B cell (primary cell): ENCODE measurements at regions not wholly inside any gene's neighbourhood (a gene's known extent, or its start where the extent isn't known, plus 50 kb on each side); places are given as distances from the start of the nearest gene placed in this dataset.

Experiments used
- ATAC-seq: fragments of 200-7000 bp; cut with Tn5 transposase; one replicate; pipeline ENCODE4 v1.10.0; 2021; ENCODE audit warnings: low read depth, mild to moderate bottlenecking, moderate number of reproducible peaks, moderate library complexity
- CTCF ChIA-PET: fragments of 350-600 bp; sonication (Branson Sonifier 250); formaldehyde crosslinking; loops from one replicate; lab custom pipeline; 2021; ENCODE audit warnings: antibody characterized with exemption, inconsistent platforms; lab: Charles Lee
- POLR2A ChIA-PET: fragments of 350-600 bp; sonication (Branson Sonifier 250); formaldehyde crosslinking; loops from one replicate; lab custom pipeline; 2021; ENCODE audit warnings: antibody characterized with exemption; lab: Charles Lee
- DNase-seq: peaks from one replicate; pipeline ENCODE4 v3.0.0; 2013
- H2AFZ ChIP-seq: 2 replicates; pipeline ENCODE4 v1.6.1; 2012; ENCODE audit warnings: mild to moderate bottlenecking, low read depth, low read length; ENCODE audit not compliant: insufficient read depth, poor library complexity, severe bottlenecking
- H3K27ac ChIP-seq, 2 donors: 1 replicate in 1 of 2; 2 replicates in 1 of 2; pipeline ENCODE4 v1.5.1; 2012 to 2013; ENCODE audit warnings: low read length in 2 of 2, mild to moderate bottlenecking in 2 of 2, moderate library complexity in 1 of 2
- H3K27me3 ChIP-seq, 4 experiments: fragments of 200-600 bp in 1 of 4; sonication (generic) in 1 of 4; replicated peaks in 1 of 4; 1 replicate in 2 of 4; 2 replicates in 2 of 4; pipeline versions ENCODE4 v1.6.1 to v1.7.0; 2013 to 2016; ENCODE audit warnings: low read length in 3 of 4, mild to moderate bottlenecking in 2 of 4, mixed read lengths in 1 of 4, moderate library complexity in 1 of 4; ENCODE audit not compliant: insufficient read depth in 4 of 4, control insufficient read depth in 3 of 4; ENCODE audit errors: control extremely low read depth in 1 of 4
- H3K36me3 ChIP-seq, 2 experiments: replicated peaks in 1 of 2; 1 replicate in 1 of 2; 2 replicates in 1 of 2; pipeline versions ENCODE4 v1.6.1 to v1.7.1; 2013; ENCODE audit warnings: low read length in 1 of 2; ENCODE audit not compliant: insufficient read depth in 2 of 2, control insufficient read depth in 1 of 2; ENCODE audit errors: control extremely low read depth in 1 of 2, extremely low read depth in 1 of 2
- H3K4me1 ChIP-seq, 2 donors: fragments of 200-600 bp in 1 of 2; sonication (generic) in 1 of 2; 1 replicate in 1 of 2; 2 replicates in 1 of 2; pipeline versions ENCODE4 v1.5.1 to v1.6.1; 2013 to 2017; ENCODE audit warnings: low read length in 2 of 2; ENCODE audit not compliant: control insufficient read depth in 2 of 2, insufficient read depth in 2 of 2
- H3K4me2 ChIP-seq: replicated peaks from 2 replicates; pipeline ENCODE3; 2012; ENCODE audit warnings: mild to moderate bottlenecking, low read depth, low read length; ENCODE audit not compliant: poor library complexity, severe bottlenecking
- H3K4me3 ChIP-seq, 5 experiments: fragments of 200-600 bp in 1 of 5; sonication (generic) in 1 of 5; 1 replicate in 3 of 5; 2 replicates in 2 of 5; pipeline versions ENCODE4 v1.5.1 to v1.7.0; 2011 to 2016; ENCODE audit warnings: low read length in 4 of 5, mild to moderate bottlenecking in 4 of 5, low read depth in 2 of 5, control low read depth in 1 of 5, moderate library complexity in 1 of 5; ENCODE audit not compliant: insufficient read depth in 1 of 5; ENCODE audit errors: control extremely low read depth in 1 of 5, extremely low read depth in 1 of 5
- H3K79me2 ChIP-seq: fragments of 200-600 bp; sonication (generic); one replicate; pipeline ENCODE4 v1.6.0; 2016; ENCODE audit warnings: low read length; ENCODE audit not compliant: control insufficient read depth, insufficient read depth
- H3K9ac ChIP-seq: fragments of 200-600 bp; sonication (generic); 2 replicates; pipeline ENCODE4 v1.6.1; 2017; ENCODE audit warnings: mild to moderate bottlenecking, low read length, moderate library complexity
- H3K9me3 ChIP-seq, 3 donors: one replicate each; pipeline versions ENCODE4 v1.6.1 to v1.7.1; 2013; ENCODE audit warnings: low read length in 2 of 3; ENCODE audit not compliant: control insufficient read depth in 2 of 3, insufficient read depth in 1 of 3; ENCODE audit errors: control extremely low read depth in 1 of 3
- H4K20me1 ChIP-seq: 2 replicates; pipeline ENCODE4 v1.6.0; 2012; ENCODE audit warnings: mild to moderate bottlenecking, low read length; ENCODE audit not compliant: insufficient read depth, control insufficient read depth, poor library complexity, severe bottlenecking
- H3K27ac Mint-ChIP-seq: one replicate; pipeline ENCODE4 v1.8.0; 2021; ENCODE audit warnings: mixed read lengths
- H3K27me3 Mint-ChIP-seq: one replicate; pipeline ENCODE4 v1.8.0; 2021; ENCODE audit warnings: mixed read lengths
- H3K4me1 Mint-ChIP-seq: one replicate; pipeline ENCODE4 v1.8.0; 2021; ENCODE audit warnings: mixed read lengths
- H3K4me3 Mint-ChIP-seq: one replicate; pipeline ENCODE4 v1.8.0; 2021; ENCODE audit warnings: mixed read lengths
- H3K9me3 Mint-ChIP-seq: one replicate; pipeline ENCODE4 v1.8.0; 2022; ENCODE audit warnings: mixed read lengths; ENCODE audit not compliant: insufficient read depth
- EZH2 ChIP-seq: IDR thresholded peaks from 2 replicates; pipeline ENCODE4 v1.6.1; 2012; ENCODE audit warnings: borderline replicate concordance, low read depth, mild to moderate bottlenecking, moderate library complexity, low read length; ENCODE audit not compliant: insufficient read depth, poor library complexity, severe bottlenecking
- WGBS: methylation state at CpG from one replicate; pipeline ENCODE4 v1.1.5; 2013; ENCODE audit warnings: missing lambda C conversion rate; ENCODE audit not compliant: insufficient coverage; 5-methylcytosine and 5-hydroxymethylcytosine counted together
- intact Hi-C: fragments of 100-400 bp; cut with micrococcal nuclease; formaldehyde crosslinking; loops from one replicate; pipeline ENCODE4 v1.10.0; 2022
- TF ChIP-seq, protein P1 (sequence below): fragments of 200-600 bp; IDR thresholded peaks from one replicate; pipeline ENCODE4 v1.8.0; 2022; ENCODE audit warnings: antibody characterized with exemption, mild to moderate bottlenecking

DNA sequence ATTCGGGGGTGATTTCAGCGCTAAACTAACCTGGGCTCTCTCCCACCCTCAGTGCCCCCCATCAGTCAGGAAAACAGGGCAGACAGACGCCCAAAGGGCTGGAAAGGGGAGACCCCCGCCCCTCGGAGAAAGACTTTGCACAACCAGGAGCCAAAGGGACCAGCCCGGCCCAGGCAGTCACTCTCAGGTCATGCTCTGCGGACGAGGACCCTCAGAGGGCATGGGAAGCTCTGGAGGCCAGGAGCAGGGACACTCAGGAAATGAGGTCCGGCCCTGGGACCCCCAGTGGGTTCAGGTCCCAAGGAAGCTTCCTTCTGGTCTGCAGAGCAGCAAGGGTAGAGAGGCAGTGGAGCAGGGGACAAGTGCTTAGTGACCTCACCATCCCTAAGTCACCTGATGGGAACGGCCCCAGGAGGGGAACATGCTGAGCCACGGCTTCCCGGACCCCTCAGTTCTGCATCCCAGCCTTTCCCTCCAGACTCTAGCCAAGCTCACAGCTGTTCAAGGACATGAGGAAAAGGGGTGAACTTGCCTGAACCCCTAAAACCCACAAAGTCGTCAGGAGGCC is 88.0 kb upstream of the GPC1 start:
- H3K27me3 ChIP-seq, result no peaks in the 10 kb centered on the region
- intact Hi-C loops, result no loop called here

DNA sequence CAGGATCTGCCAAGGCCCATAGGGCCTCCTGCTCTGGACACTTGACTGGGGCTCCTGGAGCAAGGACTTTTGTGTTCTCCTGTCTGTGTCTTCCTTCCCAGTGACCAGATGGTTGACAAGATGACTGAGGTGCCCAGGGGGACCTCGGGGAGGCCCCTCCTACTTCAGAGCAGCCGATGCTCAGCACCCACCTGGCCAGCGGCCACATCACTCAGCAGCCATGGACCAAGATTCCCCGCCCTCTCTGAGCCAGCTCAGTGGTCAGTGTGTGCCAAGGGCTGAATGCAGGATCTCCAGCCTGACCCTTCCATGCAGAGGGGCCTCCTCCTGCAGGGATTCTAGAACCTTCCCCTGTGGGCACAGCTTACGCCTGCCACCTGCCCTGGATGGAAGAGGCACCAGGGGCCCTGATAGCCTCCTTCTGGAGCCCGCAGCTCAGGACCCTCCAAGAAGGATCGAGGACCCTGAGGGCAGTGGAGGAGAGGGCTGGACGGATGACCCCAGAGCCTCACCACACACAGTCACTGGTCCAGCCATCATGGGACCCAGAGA is 87.4 kb upstream of the GPC1 start:
- WGBS, result 84% methylated on average over 6 of the region's 8 CpGs
- ATAC-seq, result no peak
- ChIA-PET CTCF (no interaction called here), POLR2A (no interaction called here)
- DNase-seq, result no peak
- Histone ChIP-seq H3K9ac (no peak overlapping the region), H3K4me3 (no peak overlapping the region), H3K9me3 (peaks cover 0 to 6% (median 0%) of the 10 kb centered on the region in 3 donors), H3K4me2 (no peak overlapping the region), H4K20me1 (no peaks in the 10 kb centered on the region), H3K36me3 (no peaks in the 10 kb centered on the region), H3K4me1 (no peaks in the 10 kb centered on the region), H3K27ac (no peak overlapping the region), H2AFZ (no peak overlapping the region), H3K79me2 (no peaks in the 10 kb centered on the region), H3K27me3 (no peaks in the 10 kb centered on the region)
- no peaks in the 10 kb centered on the region for H3K4me1 Mint-ChIP-seq
- intact Hi-C loops, result no loop called here
- H3K27me3 Mint-ChIP-seq, result peaks cover 6% of the 10 kb centered on the region
- no peak overlapping the region for H3K4me3 Mint-ChIP-seq
- no peaks in the 10 kb centered on the region for H3K9me3 Mint-ChIP-seq
- TF ChIP-seq, protein P1, sequence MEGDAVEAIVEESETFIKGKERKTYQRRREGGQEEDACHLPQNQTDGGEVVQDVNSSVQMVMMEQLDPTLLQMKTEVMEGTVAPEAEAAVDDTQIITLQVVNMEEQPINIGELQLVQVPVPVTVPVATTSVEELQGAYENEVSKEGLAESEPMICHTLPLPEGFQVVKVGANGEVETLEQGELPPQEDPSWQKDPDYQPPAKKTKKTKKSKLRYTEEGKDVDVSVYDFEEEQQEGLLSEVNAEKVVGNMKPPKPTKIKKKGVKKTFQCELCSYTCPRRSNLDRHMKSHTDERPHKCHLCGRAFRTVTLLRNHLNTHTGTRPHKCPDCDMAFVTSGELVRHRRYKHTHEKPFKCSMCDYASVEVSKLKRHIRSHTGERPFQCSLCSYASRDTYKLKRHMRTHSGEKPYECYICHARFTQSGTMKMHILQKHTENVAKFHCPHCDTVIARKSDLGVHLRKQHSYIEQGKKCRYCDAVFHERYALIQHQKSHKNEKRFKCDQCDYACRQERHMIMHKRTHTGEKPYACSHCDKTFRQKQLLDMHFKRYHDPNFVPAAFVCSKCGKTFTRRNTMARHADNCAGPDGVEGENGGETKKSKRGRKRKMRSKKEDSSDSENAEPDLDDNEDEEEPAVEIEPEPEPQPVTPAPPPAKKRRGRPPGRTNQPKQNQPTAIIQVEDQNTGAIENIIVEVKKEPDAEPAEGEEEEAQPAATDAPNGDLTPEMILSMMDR, result no peak
- no peak for TF ChIP-seq EZH2
- no peak overlapping the region for H3K27ac Mint-ChIP-seq

More for the DNA sequence above, 88.0 kb upstream of the GPC1 start:
- ChIA-PET CTCF (no interaction called here), POLR2A (no interaction called here)
- WGBS, result 86% methylated on average over 12 of the region's 13 CpGs
- Histone ChIP-seq H3K9ac (no peak overlapping the region), H3K79me2 (no peaks in the 10 kb centered on the region), H2AFZ (no peak overlapping the region), H3K9me3 (peaks cover 0 to 6% (median 0%) of the 10 kb centered on the region in 3 donors), H3K4me1 (no peaks in the 10 kb centered on the region), H3K36me3 (no peaks in the 10 kb centered on the region), H3K4me2 (no peak overlapping the region), H3K27ac (no peak overlapping the region), H3K4me3 (no peak overlapping the region), H4K20me1 (no peaks in the 10 kb centered on the region)
- Mint-ChIP-seq H3K9me3 (no peaks in the 10 kb centered on the region), H3K27ac (no peak overlapping the region), H3K27me3 (peaks cover 6% of the 10 kb centered on the region), H3K4me3 (no peak overlapping the region), H3K4me1 (no peaks in the 10 kb centered on the region)
- no peak for ATAC-seq
- TF ChIP-seq, protein P1, result no peak
- no peak for TF ChIP-seq EZH2
- no peak for DNase-seq
